ENCODE measurements at regions not wholly inside any gene's neighbourhood (a gene's known extent, or its start where the extent isn't known, plus 50 kb on each side); places are given as distances from the start of the nearest gene placed in this dataset.

GRCh38 chr15:93311620-93312019, 222.6 kb upstream of the RGMA start:
- H3K4me3 ChIP-seq: no peak overlapping the region
- no peaks in the 10 kb centered on the region for H3K27me3 ChIP-seq
- peaks cover 0 to 11% (median 0%) of the 10 kb centered on the region in 4 donors for H3K4me1 ChIP-seq
- H3K36me3 ChIP-seq: no peaks in the 10 kb centered on the region
- no peak for DNase-seq (ENCODE audit: low spot score in 2 of 2)
- TF ChIP-seq EP300 (IDR thresholded peaks at IDR 0.05) (no peak), POLR2A (IDR thresholded peaks at IDR 0.05) (no peak)
- 68 to 72% methylated on average over 11 of the region's 11 CpGs for WGBS, 2 donors
- H3K9me3 ChIP-seq: no peaks in the 10 kb centered on the region
- H3K27ac ChIP-seq: no peak overlapping the region

- H3K27ac ChIP-seq: no peak overlapping the region
- no peak for TF ChIP-seq POLR2A (IDR thresholded peaks at IDR 0.05)
- TF ChIP-seq CTCF (IDR thresholded peaks at IDR 0.05): no peak
- no peak for TF ChIP-seq EP300 (IDR thresholded peaks at IDR 0.05)
- H3K4me1 ChIP-seq: peaks cover 0 to 8% (median 0%) of the 10 kb centered on the region in 4 donors
- WGBS, 2 donors: 88 to 94% methylated on average over 16 of the region's 16 CpGs
- H3K9me3 ChIP-seq: no peaks in the 10 kb centered on the region
- no peak overlapping the region for H3K4me3 ChIP-seq
- H3K36me3 ChIP-seq: no peaks in the 10 kb centered on the region
- H3K27me3 ChIP-seq: no peaks in the 10 kb centered on the region
- no peak for DNase-seq (ENCODE audit: low spot score in 2 of 2)
These were observed 219.1 kb upstream of the RGMA start for GRCh38 chr15:93308026-93308690.

GRCh38 chr15:93307513-93307912, 218.5 kb upstream of the RGMA start:
- WGBS, 2 donors: 91 to 92% methylated on average over 14 of the region's 14 CpGs
- Histone ChIP-seq H3K9me3 (no peaks in the 10 kb centered on the region), H3K4me3 (no peak overlapping the region), H3K27ac (no peak overlapping the region), H3K36me3 (no peaks in the 10 kb centered on the region), H3K4me1 (peaks cover 0 to 2% (median 0%) of the 10 kb centered on the region in 4 donors), H3K27me3 (no peaks in the 10 kb centered on the region)
- TF ChIP-seq POLR2A (IDR thresholded peaks at IDR 0.05) (no peak), CTCF (IDR thresholded peaks at IDR 0.05) (no peak), EP300 (IDR thresholded peaks at IDR 0.05) (no peak)
- no peak for DNase-seq (ENCODE audit: low spot score in 2 of 2)

GRCh38 chr15:93305306-93305705, 216.3 kb upstream of the RGMA start:
- Histone ChIP-seq H3K4me1 (peaks cover 0 to 6% (median 2%) of the 10 kb centered on the region in 4 donors), H3K27me3 (no peaks in the 10 kb centered on the region), H3K36me3 (no peaks in the 10 kb centered on the region), H3K27ac (no peak overlapping the region), H3K4me3 (no peak overlapping the region), H3K9me3 (no peaks in the 10 kb centered on the region)
- no peak for TF ChIP-seq POLR2A (IDR thresholded peaks at IDR 0.05)
- no peak for DNase-seq (ENCODE audit: low spot score in 2 of 2)
- 56 to 58% methylated on average over 2 of the region's 2 CpGs for WGBS, 2 donors

GRCh38 chr15:93302080-93302765, 213.2 kb upstream of the RGMA start:
- H3K27ac ChIP-seq: peak overlapping the region in 2 of 4 donors; percentile 67 to 81
- peak in 1 of 2 donors; percentile 19 for DNase-seq (ENCODE audit: low spot score in 2 of 2)
- H3K4me1 ChIP-seq: peaks cover 0 to 6% (median 3%) of the 10 kb centered on the region in 4 donors
- no peaks in the 10 kb centered on the region for H3K27me3 ChIP-seq
- WGBS, 2 donors: 39 to 51% methylated on average over 6 of the region's 6 CpGs
- no peaks in the 10 kb centered on the region for H3K36me3 ChIP-seq
- H3K4me3 ChIP-seq: no peak overlapping the region
- TF ChIP-seq CTCF (IDR thresholded peaks at IDR 0.05): no peak
- TF ChIP-seq EP300 (IDR thresholded peaks at IDR 0.05): peak in 1 of 2 donors; percentile 80
- H3K9me3 ChIP-seq: no peaks in the 10 kb centered on the region

GRCh38 chr15:93300796-93301195, 211.8 kb upstream of the RGMA start:
- Histone ChIP-seq H3K27ac (peak overlapping the region in 1 of 4 donors; percentile 81), H3K27me3 (no peaks in the 10 kb centered on the region), H3K4me1 (peaks cover 0 to 10% (median 3%) of the 10 kb centered on the region in 4 donors), H3K36me3 (no peaks in the 10 kb centered on the region), H3K9me3 (no peaks in the 10 kb centered on the region), H3K4me3 (no peak overlapping the region)
- DNase-seq (ENCODE audit: low spot score in 2 of 2): no peak
- TF ChIP-seq CTCF (IDR thresholded peaks at IDR 0.05) (no peak), POLR2A (IDR thresholded peaks at IDR 0.05) (no peak), EP300 (IDR thresholded peaks at IDR 0.05) (no peak)
- WGBS, 2 donors: 48 to 64% methylated on average over 3 of the region's 3 CpGs

All from tibial nerve (tissue), 4 donors.